ENCODE measurements at regions not wholly inside any gene's neighbourhood (a gene's known extent, or its start where the extent isn't known, plus 50 kb on each side); places are given as distances from the start of the nearest gene placed in this dataset.
"Not testable (repeated sequence)": the region's sequence is repeated elsewhere in the genome, so short reads cannot be mapped to it uniquely, and the experiment has no call there.

DNA sequence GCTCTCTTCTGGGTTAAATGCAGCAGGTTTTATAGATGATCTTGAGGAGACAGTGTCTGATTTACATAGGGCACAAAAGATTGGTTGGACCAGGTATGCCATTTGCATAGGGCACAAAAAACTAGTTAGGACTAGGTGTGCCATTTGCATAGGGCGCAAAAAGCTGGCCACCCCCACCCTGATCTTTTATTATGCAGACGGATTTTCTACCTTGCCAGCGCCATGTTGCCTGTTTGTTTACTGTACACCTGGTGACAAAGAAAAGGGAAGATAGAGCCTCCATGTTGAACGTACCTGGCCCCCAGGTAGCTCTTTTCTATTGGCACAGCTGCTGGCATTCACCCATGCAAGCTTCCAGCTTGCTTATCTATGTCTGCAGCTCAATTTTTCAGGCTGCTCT, 790.4 kb downstream of the TTLL7 start:
- not testable (repeated sequence) for DNase-seq

DNA sequence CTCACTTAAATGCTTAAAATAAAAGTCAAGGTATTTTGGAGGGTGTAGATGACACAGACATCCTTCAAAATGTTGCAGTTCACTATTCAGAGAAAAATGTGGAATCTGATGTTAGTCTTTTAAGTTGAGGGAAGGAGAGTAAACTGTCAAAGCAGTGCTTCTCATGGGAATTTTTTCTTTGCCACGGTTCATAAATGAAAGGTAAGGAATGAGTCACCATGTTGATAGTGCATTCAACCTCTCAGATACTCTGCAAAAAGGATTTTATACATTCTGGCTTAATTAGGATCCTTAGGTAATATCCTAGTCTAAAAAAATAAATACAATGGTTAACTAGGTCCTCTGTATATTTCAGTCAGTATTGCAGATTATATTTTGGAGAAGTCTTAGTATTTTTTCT, 804.3 kb downstream of the TTLL7 start:
- not testable (repeated sequence) for DNase-seq

DNA sequence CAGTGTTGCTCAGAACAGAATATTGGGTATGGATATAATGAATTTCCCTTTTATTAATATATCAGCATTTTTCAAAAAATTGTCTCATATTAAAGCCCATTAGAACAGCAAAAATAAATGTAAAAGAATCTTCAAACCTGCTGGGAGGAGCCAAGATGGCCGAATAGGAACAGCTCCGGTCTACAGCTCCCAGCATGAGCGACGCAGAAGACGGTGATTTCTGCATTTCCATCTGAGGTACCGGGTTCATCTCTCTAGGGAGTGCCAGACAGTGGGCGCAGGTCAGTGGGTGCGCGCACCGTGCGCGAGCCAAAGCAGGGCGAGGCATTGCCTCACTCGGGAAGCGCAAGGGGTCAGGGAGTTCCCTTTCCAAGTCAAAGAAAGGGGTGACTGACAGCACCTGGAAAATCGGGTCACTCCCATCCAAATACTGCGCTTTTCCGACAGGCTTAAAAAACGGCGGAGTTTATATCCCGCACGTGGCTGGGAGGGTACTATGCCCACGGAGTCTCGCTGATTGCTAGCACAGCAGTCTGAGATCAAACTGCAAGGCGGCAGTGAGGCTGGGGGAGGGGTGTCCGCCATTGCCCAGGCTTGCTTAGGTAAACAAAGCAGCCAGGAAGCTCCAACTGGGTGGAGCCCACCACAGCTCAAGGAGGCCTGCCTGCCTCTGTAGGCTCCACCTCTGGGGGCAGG, 816.8 kb downstream of the TTLL7 start:
- DNase-seq, result not testable (repeated sequence)

DNA sequence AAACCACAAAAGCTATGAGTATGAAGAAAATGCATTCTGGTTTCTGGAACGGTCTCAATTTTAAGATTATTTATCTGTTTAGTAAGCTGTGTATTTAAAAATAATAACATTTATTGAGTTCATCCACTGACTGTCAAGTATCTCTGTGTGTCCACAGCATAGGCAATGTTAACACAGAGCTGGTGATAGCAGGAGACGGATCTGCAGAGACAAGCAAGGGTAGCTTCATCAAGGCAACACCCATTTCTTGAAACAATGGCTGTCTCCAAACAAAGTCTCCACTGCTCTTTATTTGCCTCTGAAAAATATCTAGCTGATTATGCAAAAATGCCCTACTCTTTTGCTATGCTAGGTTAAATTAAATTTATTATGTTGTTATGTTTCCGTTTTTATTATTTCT, 818.3 kb downstream of the TTLL7 start:
- not testable (repeated sequence) for DNase-seq

DNA sequence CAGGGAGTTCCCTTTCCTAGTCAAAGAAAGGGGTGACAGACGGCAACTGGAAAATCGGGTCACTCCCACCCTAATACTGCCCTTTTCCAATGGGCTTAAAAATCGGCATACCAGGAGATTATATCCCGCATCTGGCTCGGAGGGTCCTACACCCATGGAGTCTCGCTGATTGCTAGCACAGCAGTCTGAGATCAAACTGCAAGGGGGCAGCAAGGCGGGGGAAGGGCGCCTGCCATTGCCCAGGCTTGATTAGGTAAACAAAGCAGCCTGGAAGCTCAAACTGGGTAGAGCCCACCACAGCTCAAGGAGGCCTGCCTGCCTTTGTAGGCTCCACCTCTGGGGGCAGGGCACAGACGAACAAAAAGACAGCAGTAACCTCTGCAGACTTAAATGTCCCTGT, 831.3 kb downstream of the TTLL7 start:
- not testable (repeated sequence) for DNase-seq

DNA sequence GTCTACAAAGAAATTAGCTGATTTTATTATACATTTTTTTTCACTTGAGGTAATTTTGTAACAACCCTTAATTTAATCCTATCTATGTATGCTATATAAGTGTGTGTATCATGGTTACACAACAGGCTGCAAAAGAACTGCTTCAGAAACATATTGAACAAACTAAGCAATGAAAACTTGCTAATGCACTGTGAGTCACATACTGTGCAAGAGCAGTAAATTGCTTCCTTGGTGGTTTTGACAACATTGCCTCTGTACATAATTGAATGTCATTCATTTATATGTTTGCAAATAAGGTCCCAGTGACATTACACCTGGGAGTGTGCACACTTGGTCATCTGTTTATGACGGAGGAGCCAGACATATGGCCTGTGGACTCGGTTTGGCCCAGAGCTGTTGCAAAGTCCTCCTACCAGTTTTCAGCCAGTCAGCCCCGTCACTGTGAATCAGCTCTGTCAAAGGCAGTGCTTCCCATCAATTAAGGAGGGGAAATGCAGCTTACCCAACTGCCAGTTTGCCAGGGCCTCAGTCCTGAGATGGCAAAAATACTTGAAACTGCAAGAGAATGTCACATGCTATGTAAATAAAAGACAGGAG, 835.0 kb downstream of the TTLL7 start:
- not testable (repeated sequence) for DNase-seq

DNA sequence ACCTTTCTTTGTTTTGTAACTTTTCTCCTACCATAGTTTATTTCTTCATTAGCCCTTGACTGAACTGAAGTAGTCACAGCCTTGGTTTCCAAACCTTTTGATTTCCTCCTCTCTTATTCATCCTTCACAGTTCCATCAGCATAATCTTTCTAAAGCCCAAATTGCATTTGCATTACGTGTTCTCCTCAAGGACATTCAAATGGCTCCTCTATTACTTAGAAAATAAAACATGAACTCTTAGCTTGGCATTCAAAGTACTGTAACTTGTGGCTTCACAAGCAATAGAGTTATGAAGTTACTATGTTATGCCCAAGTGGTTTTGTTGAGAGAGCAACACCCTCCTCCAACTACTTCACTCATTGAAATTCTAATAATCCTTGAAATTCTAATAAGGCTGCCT, 840.0 kb downstream of the TTLL7 start:
- DNase-seq, result not testable (repeated sequence)

DNA sequence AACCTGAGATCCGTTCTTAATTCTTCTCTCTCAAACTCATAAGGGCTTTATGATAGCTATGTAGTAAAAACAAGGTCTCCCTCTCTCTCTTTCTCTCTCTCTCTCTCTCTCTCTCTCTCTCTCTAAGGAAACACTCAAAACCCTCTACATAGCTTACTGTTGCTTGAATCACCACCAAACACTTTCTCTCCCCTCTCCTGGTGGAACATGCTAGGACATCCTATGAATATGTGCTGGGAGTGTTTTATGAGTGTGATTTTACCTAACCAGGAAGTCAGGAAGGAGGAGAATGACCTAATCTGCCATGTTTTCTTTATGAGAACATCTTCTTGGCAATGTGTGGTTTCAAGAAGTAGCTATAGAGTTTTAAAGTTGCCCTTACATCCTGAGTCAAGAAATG, 844.6 kb downstream of the TTLL7 start:
- DNase-seq, result not testable (repeated sequence)

DNA sequence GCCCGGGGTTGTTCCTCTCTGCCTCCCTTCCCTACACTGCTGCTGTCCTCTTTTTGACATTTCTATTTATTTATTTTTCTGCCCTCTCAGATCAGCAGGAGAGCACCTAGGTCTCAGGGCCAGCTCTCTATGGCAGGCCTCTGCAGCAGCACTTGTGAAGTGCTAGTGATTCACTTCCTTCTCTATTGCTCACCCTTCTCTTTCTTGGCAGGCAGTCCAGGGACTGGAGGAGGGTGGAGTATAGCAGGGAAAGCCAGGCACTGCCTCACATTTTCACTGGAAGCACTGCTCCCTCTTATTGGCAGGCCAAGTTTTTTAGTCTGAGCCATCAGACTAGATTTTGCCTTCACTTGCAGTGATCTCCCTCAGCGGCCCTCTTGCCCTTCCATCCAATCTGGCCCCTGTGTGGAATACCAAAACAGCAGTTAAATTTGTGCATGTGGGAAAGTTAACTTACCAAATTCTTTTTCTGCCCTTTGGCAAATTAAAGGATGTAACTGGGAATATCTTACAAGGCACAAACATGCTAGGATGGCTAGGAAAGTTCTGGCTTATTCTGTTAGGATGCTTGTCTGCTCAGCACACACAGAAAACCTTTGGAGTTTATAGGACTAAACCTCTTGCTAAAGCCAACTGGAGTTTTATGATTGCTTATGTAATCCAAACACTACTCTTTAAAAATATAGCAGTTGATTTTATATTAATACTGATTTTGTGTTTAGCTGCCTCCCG, 847.6 kb downstream of the TTLL7 start:
- DNase-seq, result peak; percentile 19 to 35

DNA sequence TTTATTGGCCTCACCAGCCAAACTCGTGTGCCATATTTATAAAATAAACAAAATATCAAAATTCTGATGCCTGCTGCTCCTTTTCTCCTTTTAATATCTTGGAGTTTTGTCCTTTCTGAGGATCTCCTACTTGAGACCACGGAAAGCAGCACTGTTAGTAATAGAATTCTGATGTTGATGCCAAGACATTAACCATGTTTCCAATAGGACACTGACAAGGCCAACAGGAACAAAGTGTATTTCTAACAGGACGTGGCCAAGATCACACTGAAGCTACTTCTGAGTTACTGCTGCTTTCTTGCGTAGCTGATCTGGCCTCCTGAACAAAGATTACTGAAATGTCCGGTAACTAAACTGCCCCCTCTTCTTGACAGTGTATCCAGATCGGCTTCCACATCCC, 848.5 kb downstream of the TTLL7 start:
- DNase-seq, result not testable (repeated sequence)

DNA sequence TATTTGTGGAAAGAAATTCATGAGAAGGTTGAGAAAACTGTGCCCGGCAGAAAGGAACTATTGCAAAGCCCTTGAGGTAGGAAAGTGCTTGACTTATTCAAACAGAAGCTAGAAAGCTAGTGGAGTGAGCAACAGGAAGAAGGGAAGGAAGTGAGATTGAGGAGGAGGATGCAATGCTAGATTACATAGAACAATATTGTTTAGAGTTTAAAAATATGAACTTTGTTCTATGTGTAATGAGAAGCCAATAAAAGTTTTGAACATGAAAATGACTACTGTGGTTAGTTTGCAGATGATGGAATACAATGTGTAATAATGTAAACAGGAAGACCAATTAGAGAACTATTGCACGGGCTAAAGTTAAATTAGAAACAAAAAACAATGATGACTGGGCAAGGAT, 853.1 kb downstream of the TTLL7 start:
- not testable (repeated sequence) for DNase-seq

DNA sequence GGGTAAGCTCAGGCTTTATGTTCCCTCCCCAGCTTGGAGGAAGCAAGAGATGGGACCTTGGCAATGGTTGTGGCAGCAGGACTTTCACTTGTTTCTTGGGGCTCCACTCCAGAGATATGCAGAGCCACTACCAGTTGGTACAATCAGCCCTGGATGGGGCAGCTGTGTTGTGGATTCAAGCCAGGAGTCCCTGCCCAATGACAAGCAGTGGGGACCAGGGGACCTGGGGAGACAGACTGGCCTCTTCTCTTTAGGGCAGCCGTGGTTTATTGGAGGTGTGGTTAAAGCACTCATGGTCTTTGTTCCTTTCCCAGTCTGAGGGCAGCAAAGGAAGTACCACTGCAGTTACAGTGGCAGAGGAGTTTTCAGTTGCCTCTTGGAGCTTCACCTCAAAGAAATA, 856.1 kb downstream of the TTLL7 start:
- DNase-seq, result not testable (repeated sequence)

DNA sequence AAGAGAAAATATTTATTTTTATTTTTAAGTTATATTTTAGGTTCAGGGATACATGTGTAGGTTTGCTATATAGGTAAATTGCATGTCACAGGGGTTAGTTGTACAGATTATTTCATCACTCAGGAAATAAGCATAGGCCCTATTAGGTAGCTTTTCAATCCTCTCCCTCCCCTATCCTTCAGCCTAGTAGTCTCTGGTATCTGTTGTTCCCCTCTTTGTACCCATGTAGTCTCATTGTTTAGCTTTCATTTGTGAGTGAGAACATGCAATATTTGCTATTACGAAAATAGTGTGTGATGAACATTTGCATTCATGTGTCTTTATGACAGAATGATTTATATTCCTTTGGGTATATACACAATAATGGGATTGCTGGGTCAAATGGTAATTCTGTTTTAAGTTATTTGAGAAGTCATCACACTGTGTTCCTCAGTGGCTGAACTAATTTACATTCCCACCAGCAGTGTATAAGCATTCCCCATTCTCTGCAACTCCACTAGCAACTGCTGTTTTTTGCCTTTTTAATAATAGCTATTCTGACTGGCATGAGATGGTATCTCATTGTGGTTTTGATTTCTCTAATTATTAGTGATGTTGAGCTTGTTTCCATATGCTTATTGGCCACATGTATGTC, 863.3 kb downstream of the TTLL7 start:
- DNase-seq, result not testable (repeated sequence)

DNA sequence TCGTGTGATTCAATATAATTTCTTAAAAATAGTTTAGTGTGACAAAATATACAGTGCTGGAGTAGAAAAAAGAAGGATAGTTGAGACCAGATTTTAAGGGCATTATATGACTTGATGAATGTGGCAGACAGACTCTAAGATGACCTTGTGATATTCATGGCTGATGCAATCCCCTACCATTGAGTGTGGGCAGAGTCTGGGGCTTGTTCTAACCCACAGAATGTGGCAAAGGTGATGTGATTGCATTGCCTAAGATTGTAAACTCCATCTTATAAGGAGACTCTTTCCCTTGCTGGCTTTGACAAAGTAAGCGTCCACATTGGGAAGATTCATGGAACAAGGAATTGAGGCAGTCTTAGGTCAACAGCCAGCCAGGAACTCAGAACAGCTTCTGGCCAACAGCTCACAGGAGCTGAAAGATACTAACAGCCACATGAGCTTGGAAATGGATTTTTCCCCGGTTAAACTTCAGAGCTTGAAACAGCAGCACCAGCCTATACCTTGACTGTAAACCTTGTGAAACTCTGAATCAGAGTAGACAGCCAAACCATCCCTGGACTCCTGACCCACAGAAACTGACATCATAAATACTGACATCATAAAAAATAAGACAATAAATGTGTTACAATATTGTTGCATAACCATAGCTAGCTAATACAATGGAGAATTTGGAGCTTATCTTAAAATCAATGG, 864.5 kb downstream of the TTLL7 start:
- DNase-seq, result not testable (repeated sequence)

DNA sequence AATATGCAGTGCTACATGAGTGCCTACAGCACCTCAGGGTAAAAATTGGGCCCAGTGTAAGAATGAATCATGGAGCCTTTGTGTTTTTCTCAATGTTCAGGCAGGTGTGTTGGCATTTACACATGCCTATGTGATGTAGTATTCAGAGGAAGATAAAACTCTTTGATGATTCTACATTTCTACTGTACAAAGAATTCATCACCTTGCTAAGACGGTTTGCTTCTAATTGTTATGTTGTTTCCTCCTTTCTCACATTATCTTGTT, 867.3 kb downstream of the TTLL7 start:
- DNase-seq, result no peak

DNA sequence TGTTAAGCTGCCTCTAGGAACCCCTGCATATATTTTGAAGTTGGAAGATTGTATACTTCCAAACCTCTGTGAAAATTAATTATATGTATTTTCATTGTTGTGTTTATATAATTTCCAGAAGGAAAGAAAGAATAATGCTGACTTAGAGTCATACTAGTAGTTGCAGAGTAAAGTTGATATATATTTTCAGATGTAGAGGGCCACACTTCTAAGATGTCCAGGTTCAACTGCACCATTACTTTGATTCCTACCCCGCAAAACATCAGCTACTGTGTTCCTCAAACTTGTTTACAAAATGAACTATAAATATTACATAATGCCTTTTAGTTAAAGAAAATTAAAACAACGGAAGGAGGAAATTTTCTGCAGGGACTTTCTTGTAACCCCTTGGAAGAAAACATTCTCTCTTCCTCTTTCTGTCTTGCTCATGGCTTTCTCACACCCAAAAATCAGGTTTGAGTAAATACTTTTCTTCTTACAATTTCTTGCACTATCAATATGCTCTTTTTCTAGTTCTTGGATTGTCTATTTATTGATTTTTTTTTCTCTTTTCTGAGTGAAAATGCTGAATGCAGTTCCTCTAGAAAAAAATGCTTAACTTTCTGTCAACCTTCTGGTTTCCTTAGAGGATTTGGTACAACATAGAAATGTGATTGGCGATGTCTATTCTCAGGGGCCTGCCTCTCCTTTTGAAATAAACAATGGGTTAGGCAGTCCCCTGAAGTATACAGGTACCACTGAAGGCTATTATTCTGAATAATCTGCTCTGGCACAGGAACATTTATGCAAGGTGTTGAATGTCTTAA, 867.8 kb downstream of the TTLL7 start:
- DNase-seq, result no peak

DNA sequence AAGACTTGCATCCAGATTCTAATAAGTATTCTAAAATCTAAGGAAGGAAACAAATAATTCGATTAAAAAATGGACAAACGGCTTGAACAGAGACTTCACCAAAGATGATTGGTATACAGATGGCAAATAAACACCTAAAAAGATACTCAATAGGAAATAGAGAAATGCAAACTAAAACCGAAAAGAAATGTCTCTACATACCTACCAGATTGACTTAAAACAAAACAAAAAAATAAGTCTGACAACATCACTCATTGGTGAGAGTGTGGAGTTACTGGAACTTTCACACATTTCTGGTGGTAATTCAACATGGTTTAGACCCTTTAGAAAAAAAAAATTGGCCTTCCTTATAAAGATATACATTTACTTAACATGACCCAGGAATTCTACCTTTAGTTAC, 869.8 kb downstream of the TTLL7 start:
- no peak for DNase-seq

DNA sequence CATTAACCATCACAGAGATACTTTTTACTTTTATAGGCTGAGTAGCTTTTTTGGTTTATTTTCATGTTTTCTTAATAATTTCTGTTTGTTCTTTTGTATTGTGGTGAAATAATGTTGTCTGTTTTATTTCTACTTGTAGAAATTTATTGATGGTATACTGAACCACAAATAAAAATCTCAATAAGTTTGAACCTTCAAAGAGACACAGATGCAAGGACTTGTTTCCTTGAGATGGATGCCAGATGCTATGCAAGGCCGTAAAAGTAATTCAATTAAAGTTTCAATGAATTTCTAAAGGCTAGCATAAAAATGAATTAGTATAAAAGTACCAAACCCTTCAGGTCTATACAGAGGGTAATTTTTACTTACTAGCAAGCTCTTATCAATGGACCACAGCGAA, 873.5 kb downstream of the TTLL7 start:
- DNase-seq, result no peak

DNA sequence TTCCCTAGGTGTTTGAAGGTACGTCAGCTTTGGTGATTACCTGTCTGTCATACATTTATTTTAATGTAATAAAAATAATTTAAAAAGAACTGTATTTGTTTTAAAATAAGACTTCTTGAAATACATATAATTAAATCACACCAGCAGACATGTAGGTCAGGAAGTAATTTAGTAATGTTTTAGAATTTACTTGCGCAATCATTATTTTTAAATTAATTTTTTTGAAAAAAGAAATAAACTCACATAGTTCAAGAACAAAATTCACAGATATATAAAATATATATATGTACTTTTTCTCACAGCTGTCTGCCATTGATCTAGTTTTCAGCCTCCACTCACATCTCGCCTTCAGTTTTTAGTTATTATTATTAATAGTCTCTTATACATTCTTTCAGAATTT, 875.9 kb downstream of the TTLL7 start:
- DNase-seq, result no peak

DNA sequence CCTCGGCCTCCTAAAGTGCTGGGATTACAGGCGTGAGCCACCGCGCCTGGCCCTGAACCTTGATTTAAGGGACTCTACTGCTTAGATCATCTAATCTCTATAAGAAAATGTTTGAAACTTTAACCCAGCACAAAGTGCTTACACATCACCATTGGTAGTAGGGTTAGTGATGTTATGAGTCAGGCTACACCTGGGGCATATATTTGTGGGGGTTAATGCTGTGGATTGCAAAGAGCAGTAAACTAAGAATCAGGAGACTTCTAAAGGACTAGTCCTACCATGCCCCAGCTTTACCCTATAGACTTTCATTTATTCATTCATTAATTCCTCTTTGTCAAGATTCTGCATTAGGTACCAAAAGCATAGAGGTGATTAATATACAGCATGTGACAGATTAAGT, 880.5 kb downstream of the TTLL7 start:
- no peak for DNase-seq

DNA sequence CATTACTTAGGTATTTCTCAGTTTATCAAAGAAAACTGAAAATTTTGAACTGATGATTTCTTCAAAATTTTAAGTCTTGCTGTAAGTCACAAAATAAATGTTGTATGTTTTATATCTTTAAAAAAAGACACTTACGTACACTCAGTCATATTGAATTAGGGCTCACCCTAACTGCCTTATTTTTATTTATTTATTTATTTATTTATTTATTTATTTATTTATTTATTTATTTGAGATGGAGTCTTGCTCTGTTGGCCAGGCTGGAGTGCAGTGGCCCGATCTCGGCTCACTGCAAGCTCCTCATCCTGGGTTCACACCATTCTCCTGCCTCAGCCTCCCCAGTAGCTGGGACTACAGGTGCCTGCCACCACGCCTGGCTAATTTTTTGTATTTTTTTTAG, 881.9 kb downstream of the TTLL7 start:
- not testable (repeated sequence) for DNase-seq

DNA sequence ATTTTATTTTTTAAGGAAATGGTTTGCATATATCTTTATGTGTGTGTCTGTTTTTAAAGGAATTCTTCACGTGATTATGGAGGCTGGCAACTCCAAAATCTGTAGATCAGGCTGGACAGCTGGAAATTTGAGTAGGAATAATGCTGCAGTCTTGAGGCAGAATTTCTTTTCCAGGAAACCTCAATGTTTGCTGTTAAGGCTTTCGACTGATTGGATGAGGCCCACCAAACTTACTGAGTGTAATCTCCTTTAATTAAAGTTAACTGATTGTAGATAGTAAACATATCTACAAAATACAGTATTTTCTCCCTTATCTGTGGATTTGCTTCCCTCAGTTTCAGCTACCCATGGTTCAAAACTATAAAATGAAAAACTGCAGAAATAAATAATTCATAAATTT, 883.1 kb downstream of the TTLL7 start:
- DNase-seq, result no peak

All from SW 1271 (cell line).